GM12878 (cell line): ENCODE measurements at regions not wholly inside any gene's neighbourhood (a gene's known extent, or its start where the extent isn't known, plus 50 kb on each side); places are given as distances from the start of the nearest gene placed in this dataset.

Source experiments
- ATAC-seq: fragments of 200-7000 bp; cut with Tn5 transposase; 3 replicates; pipeline ENCODE4 v1.9.1; 2020; ENCODE audit warnings: mild to moderate bottlenecking, moderate library complexity
- BruUV-seq: library from RNA; stranded (reverse); fragments of 400-500 nt; replicated peaks from 2 replicates; lab custom pipeline; 2021; lab: Mats Ljungman, UMichigan
- CTCF ChIA-PET: fragments of 300-600 bp; sonication (Branson Sonifier 250); formaldehyde crosslinking; extraction: SDS; loops from one replicate; lab custom pipeline; 2021; ENCODE audit warnings: inconsistent platforms; lab: Yijun Ruan, JAX
- POLR2A ChIA-PET: fragments of 350-600 bp; formaldehyde crosslinking; extraction: SDS; loops from one replicate; lab custom pipeline; 2021; ENCODE audit warnings: inconsistent platforms; lab: Charles Lee
- RAD21 ChIA-PET: fragments of 300-600 bp; sonication (Branson Sonifier 250); formaldehyde crosslinking; loops from one replicate; lab custom pipeline; 2023; ENCODE audit warnings: antibody characterized with exemption; ENCODE audit not compliant: unreplicated experiment; lab: Charles Lee
- SMC1A ChIA-PET: fragments of 300-600 bp; sonication (Branson Sonifier 250); formaldehyde crosslinking; loops from one replicate; lab custom pipeline; 2023; ENCODE audit not compliant: unreplicated experiment, uncharacterized antibody; lab: Charles Lee
- DNase-seq: peaks from one replicate; pipeline ENCODE4 v3.0.0-alpha.2; 2011; ENCODE audit warnings: low read depth, low spot score
- FAIRE-seq: peaks from 3 replicates; lab custom pipeline; 2011; peaks lifted over from hg19 to GRCh38; lab: Jason Lieb, UNC
- H2AFZ ChIP-seq: 2 replicates; pipeline ENCODE4 v1.6.0; 2011; ENCODE audit warnings: low read depth, low read length, control low read depth; ENCODE audit not compliant: control insufficient read depth
- H3K27ac ChIP-seq: 2 replicates; pipeline ENCODE4 v1.5.1; 2011; ENCODE audit warnings: control low read depth; ENCODE audit not compliant: control insufficient read depth, insufficient read depth
- H3K27me3 ChIP-seq, 2 experiments: replicated peaks in 1 of 2; 2 replicates each; pipeline versions ENCODE4 v1.6.0 to v1.6.1; 2011; ENCODE audit warnings: low read length in 1 of 2; ENCODE audit not compliant: control insufficient read depth in 2 of 2, insufficient read depth in 2 of 2
- H3K36me3 ChIP-seq, 2 experiments: 2 replicates each; pipeline ENCODE4 v1.5.1; 2011; ENCODE audit warnings: low read length in 1 of 2; ENCODE audit not compliant: control insufficient read depth in 2 of 2, insufficient read depth in 2 of 2
- H3K4me1 ChIP-seq: 2 replicates; pipeline ENCODE4 v1.6.1; 2011; ENCODE audit warnings: mild to moderate bottlenecking, low read length, moderate library complexity, mixed read lengths; ENCODE audit not compliant: control insufficient read depth, insufficient read depth
- H3K4me2 ChIP-seq: 2 replicates; pipeline ENCODE4 v1.6.0; 2011; ENCODE audit warnings: control low read depth; ENCODE audit not compliant: control insufficient read depth, insufficient read depth
- H3K4me3 ChIP-seq: fragments of 200-600 bp; sonication (generic); 2 replicates; pipeline ENCODE4 v1.5.1; 2016
- H3K79me2 ChIP-seq: 2 replicates; pipeline ENCODE4 v1.6.0; 2011; ENCODE audit warnings: low read length; ENCODE audit not compliant: control insufficient read depth, insufficient read depth
- H3K9ac ChIP-seq: 2 replicates; pipeline ENCODE4 v1.8.0; 2011; ENCODE audit warnings: low read length, control low read depth, mixed read lengths; ENCODE audit not compliant: control insufficient read depth, insufficient read depth
- H3K9me3 ChIP-seq: replicated peaks from 3 replicates; pipeline ENCODE4 v1.5.1; 2011; ENCODE audit warnings: mild to moderate bottlenecking, low read length; ENCODE audit not compliant: control insufficient read depth, insufficient read depth
- H4K20me1 ChIP-seq: 2 replicates; pipeline ENCODE4 v1.6.0; 2011; ENCODE audit not compliant: control insufficient read depth, insufficient read depth
- CREB1 ChIP-seq: IDR thresholded peaks from 2 replicates; pipeline ENCODE4 v1.6.1; 2012; ENCODE audit warnings: low read depth, mild to moderate bottlenecking, inconsistent platforms
- FOXM1 ChIP-seq: IDR thresholded peaks from 2 replicates; pipeline ENCODE4 v1.6.1; 2012; ENCODE audit warnings: low read depth, mild to moderate bottlenecking, inconsistent platforms, low read length, moderate library complexity
- HCFC1 ChIP-seq: fragments of 150-350 bp; IDR thresholded peaks from 2 replicates; pipeline ENCODE4 v1.6.1; 2014; ENCODE audit warnings: low read length
- NFIC ChIP-seq: IDR thresholded peaks from 2 replicates; pipeline ENCODE4 v1.6.1; 2012; ENCODE audit warnings: low read depth, mild to moderate bottlenecking, inconsistent platforms, low read length, moderate library complexity
- PML ChIP-seq: IDR thresholded peaks from 2 replicates; pipeline ENCODE4 v1.6.1; 2012; ENCODE audit warnings: low read length, inconsistent platforms
- TCF12 ChIP-seq: IDR thresholded peaks from 2 replicates; pipeline ENCODE4 v1.6.1; 2011; ENCODE audit warnings: low read depth, mild to moderate bottlenecking, low read length
- ZNF384 ChIP-seq: IDR thresholded peaks from 2 replicates; pipeline ENCODE4 v1.6.1; 2012; ENCODE audit warnings: low read depth, mild to moderate bottlenecking, low read length, improper control_type of control experiment, borderline replicate concordance
- WGBS: methylation state at CpG from one replicate; pipeline ENCODE4 v1.1.6; 2016; ENCODE audit warnings: low lambda C conversion rate; ENCODE audit not compliant: insufficient replicate concordance, insufficient coverage; ENCODE audit errors: missing lambda C conversion rate; 5-methylcytosine and 5-hydroxymethylcytosine counted together
- in situ Hi-C: fragments of 300-500 bp; cut with MboI; formaldehyde crosslinking; loops from 9 replicates; pipeline ENCODE4 v1.14.3; 2018; ENCODE audit warnings: mixed read lengths
- intact Hi-C: fragments of 100-400 bp; cut with micrococcal nuclease; formaldehyde crosslinking; loops from one replicate; pipeline ENCODE4 v1.14.2; 2022; ENCODE audit not compliant: unreplicated experiment
- TF ChIP-seq, protein P1 (sequence below): fragments of 450-650 bp; IDR thresholded peaks from 2 replicates; pipeline ENCODE4 v1.6.1; 2017; ENCODE audit warnings: antibody characterized with exemption, mild to moderate bottlenecking, moderate library complexity
- TF ChIP-seq, protein P2 (sequence below): IDR thresholded peaks from 2 replicates; pipeline ENCODE4 v1.6.1; 2012; ENCODE audit warnings: low read length, inconsistent platforms
- TF ChIP-seq, protein P3 (sequence below): fragments of 450-650 bp; IDR thresholded peaks from 2 replicates; pipeline ENCODE4 v1.6.1; 2016; ENCODE audit warnings: mild to moderate bottlenecking, moderate library complexity, borderline replicate concordance

DNA sequence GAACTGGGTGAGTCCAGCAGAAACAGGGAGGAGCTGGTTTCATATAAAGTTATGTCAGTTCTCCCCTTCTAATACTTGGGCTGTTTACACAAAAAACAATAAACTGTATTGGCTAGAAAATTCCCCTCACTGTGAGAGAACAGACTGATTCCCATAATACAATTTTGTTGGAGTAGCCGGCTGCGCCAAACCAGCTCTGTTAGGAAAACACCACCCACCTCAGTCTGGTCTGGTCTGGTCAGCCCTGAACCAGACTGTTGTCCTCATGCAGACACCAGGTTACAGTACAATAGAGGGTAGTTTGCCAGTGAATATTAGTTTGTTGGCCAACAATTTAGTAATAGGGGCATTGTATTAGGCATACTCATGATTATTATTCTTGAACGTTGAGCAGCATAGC is 356.4 kb downstream of the EFNA5 start:
- H3K27ac ChIP-seq: no peak overlapping the region
- in situ Hi-C loops (no loop called here), intact Hi-C loops (no loop called here)
- no peak overlapping the region for H3K4me3 ChIP-seq
- 76% methylated on average over 3 of the region's 3 CpGs for WGBS
- no peaks in the 10 kb centered on the region for H3K79me2 ChIP-seq
- ChIA-PET POLR2A (no interaction called here), RAD21 (interaction anchor here (1.1 kb wide), 1 partner anchor 46 kb away, joined by 3 read pairs; no protein-coding TSS in a partner anchor), SMC1A (interaction anchor here (0.6 to 1.4 kb wide), 3 partner anchors 8 to 58 kb away, joined by 3 to 5 read pairs (median 4); no protein-coding TSS in a partner anchor), CTCF (interaction anchor here (1.8 kb wide), 1 partner anchor 66 kb away, joined by 5 read pairs; no protein-coding TSS in a partner anchor)
- no peak for ATAC-seq
- H3K27me3 ChIP-seq: no peaks in the 10 kb centered on the region; a peak in 1 of 4 replicates
- DNase-seq: no peak
- H3K4me2 ChIP-seq: no peak overlapping the region
- H2AFZ ChIP-seq: no peak overlapping the region
- H3K9ac ChIP-seq: no peak overlapping the region
- H3K36me3 ChIP-seq: no peaks in the 10 kb centered on the region
- BruUV-seq: no TSS peak
- FAIRE-seq: no peak
- no peaks in the 10 kb centered on the region for H4K20me1 ChIP-seq
- TF ChIP-seq, protein P1, sequence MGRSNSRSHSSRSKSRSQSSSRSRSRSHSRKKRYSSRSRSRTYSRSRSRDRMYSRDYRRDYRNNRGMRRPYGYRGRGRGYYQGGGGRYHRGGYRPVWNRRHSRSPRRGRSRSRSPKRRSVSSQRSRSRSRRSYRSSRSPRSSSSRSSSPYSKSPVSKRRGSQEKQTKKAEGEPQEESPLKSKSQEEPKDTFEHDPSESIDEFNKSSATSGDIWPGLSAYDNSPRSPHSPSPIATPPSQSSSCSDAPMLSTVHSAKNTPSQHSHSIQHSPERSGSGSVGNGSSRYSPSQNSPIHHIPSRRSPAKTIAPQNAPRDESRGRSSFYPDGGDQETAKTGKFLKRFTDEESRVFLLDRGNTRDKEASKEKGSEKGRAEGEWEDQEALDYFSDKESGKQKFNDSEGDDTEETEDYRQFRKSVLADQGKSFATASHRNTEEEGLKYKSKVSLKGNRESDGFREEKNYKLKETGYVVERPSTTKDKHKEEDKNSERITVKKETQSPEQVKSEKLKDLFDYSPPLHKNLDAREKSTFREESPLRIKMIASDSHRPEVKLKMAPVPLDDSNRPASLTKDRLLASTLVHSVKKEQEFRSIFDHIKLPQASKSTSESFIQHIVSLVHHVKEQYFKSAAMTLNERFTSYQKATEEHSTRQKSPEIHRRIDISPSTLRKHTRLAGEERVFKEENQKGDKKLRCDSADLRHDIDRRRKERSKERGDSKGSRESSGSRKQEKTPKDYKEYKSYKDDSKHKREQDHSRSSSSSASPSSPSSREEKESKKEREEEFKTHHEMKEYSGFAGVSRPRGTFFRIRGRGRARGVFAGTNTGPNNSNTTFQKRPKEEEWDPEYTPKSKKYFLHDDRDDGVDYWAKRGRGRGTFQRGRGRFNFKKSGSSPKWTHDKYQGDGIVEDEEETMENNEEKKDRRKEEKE: no peak
- TF ChIP-seq TCF12 (no peak), HCFC1 (no peak), CREB1 (no peak), PML (no peak), ZNF384 (no peak), NFIC (no peak), FOXM1 (no peak)
- TF ChIP-seq, protein P2, sequence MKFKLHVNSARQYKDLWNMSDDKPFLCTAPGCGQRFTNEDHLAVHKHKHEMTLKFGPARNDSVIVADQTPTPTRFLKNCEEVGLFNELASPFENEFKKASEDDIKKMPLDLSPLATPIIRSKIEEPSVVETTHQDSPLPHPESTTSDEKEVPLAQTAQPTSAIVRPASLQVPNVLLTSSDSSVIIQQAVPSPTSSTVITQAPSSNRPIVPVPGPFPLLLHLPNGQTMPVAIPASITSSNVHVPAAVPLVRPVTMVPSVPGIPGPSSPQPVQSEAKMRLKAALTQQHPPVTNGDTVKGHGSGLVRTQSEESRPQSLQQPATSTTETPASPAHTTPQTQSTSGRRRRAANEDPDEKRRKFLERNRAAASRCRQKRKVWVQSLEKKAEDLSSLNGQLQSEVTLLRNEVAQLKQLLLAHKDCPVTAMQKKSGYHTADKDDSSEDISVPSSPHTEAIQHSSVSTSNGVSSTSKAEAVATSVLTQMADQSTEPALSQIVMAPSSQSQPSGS: no peak
- TF ChIP-seq, protein P3, sequence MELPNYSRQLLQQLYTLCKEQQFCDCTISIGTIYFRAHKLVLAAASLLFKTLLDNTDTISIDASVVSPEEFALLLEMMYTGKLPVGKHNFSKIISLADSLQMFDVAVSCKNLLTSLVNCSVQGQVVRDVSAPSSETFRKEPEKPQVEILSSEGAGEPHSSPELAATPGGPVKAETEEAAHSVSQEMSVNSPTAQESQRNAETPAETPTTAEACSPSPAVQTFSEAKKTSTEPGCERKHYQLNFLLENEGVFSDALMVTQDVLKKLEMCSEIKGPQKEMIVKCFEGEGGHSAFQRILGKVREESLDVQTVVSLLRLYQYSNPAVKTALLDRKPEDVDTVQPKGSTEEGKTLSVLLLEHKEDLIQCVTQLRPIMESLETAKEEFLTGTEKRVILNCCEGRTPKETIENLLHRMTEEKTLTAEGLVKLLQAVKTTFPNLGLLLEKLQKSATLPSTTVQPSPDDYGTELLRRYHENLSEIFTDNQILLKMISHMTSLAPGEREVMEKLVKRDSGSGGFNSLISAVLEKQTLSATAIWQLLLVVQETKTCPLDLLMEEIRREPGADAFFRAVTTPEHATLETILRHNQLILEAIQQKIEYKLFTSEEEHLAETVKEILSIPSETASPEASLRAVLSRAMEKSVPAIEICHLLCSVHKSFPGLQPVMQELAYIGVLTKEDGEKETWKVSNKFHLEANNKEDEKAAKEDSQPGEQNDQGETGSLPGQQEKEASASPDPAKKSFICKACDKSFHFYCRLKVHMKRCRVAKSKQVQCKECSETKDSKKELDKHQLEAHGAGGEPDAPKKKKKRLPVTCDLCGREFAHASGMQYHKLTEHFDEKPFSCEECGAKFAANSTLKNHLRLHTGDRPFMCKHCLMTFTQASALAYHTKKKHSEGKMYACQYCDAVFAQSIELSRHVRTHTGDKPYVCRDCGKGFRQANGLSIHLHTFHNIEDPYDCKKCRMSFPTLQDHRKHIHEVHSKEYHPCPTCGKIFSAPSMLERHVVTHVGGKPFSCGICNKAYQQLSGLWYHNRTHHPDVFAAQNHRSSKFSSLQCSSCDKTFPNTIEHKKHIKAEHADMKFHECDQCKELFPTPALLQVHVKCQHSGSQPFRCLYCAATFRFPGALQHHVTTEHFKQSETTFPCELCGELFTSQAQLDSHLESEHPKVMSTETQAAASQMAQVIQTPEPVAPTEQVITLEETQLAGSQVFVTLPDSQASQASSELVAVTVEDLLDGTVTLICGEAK: no peak
- H3K9me3 ChIP-seq: no peaks in the 10 kb centered on the region; the same call in 1 of the 3 replicates
- H3K4me1 ChIP-seq: no peaks in the 10 kb centered on the region
